Kasumi-1 (cell line): ENCODE measurements at regions not wholly inside any gene's neighbourhood (a gene's known extent, or its start where the extent isn't known, plus 50 kb on each side); places are given as distances from the start of the nearest gene placed in this dataset.
"Not testable (repeated sequence)": the region's sequence is repeated elsewhere in the genome, so short reads cannot be mapped to it uniquely, and the experiment has no call there.

Experiments used
- DNase-seq, 2 experiments: peaks; one replicate each; lab custom pipeline; 2025; lab: John Stamatoyannopoulos, UW

DNA sequence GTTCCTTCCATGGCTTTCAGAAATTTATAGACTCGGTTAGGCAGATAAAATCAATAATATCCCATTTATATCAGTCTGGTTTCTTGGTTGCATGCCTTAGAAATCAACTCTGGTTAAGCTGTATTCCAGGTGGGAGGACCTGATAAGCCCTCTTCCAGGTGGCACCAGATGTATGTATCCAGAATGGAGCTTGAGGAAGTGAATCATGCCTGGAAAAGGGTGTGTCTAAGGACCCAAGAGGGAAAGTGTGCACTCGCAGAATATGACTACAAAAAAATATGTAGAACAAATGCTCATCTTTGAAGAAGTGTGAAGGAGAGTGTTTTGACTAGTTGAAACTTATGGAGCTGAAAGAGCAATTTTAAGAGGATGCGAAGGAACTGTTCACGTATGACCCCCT, 184.5 kb upstream of the IRF2BP2 start:
- not testable (repeated sequence) for DNase-seq

GRCh38 chr1:234793924-234794323, 183.9 kb upstream of the IRF2BP2 start:
- not testable (repeated sequence) for DNase-seq

DNA sequence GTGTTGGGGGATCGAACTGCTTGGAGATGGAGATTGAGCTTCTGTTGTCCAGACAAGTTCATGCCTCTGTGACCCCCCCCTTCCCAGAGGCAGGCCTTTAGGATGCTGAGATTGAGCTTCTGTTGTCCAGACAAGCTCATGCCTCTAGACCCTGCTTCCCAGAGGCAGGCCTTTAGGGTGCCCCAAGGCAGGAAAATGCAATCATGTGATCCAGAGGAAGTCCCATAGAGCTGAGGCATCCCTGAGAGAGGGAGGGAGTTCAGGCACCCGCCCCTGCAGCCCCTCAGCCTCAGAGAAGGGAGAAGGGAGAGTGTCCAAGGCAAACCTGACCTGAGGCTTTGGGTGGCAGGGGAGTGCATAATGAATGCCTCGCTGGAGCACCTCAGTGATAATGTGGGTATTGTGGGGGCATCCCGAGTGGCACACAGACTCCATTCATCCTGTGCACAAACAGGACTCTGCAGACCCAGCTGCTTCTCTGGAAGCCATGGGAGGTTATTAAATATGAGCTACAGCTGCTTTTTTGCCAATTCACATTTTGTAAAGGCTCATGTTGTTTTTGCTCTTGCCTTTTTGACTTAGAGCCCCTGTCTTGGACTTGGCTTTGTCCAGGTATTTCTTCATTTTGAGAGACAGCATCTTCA, 182.4 kb upstream of the IRF2BP2 start:
- not testable (repeated sequence) for DNase-seq

DNA sequence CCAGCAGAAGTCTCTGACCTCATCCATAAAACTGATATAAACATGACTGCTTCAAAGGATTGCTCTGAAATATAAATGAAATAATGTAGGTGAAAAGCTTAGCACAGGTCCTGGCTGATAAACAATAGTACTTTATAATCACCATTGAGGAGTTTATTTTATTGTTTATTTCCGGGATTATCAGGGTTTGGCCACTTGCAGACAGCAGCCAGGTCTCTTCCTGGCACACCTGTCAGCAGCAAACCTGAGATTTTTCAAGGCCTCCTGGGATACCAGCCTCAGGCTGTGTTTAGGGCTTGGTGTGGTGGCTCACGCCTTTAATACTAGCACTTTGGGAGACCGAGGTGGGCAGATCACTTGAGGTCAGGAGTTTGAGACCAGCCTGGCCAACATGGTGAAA, 181.6 kb upstream of the IRF2BP2 start:
- not testable (repeated sequence) for DNase-seq

DNA sequence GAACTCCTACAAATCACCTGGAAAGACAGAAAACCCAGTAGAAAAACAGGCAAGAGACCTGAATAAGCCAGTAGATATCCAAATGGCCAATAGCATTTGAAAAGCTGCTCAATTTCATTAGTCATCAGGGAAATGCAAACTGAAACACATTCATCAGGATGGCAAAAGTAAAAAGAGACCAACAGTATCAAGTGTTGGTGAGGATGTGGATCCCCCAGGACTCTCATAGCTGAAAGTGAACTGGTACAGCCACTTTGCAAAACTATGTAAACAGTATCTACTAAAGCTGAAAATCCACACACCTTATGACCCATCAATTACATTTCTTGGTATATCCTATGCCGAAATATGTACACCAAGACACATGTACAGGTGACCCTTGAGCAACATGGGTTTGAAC, 180.4 kb upstream of the IRF2BP2 start:
- not testable (repeated sequence) for DNase-seq

DNA sequence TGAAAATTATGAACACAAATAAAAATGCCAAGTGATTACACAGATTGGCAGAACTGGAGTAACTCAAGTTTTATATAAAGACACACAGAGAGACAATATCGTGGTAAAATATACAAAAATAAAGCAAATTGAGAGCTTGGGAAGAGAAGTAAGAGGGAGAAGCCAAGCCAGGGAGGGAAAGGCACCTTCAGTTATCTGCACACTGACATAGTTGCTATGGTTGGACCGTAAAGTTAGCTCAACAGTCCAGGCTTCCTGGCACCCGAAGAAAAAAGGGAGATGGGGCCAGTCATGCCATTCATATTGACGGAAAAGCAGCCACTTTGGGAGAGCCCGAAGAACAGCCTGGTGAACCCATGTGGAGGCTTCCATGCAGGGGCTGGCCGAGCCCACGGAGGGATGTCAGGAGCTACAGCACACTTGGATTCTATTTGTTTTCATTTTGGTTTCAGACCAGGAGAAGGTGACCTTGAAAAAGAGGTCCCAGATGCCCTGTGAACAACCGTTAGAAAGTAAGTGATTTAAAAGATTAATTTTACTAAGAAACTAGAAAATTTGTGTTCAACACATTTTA, 177.1 kb upstream of the IRF2BP2 start:
- DNase-seq = not testable (repeated sequence)

DNA sequence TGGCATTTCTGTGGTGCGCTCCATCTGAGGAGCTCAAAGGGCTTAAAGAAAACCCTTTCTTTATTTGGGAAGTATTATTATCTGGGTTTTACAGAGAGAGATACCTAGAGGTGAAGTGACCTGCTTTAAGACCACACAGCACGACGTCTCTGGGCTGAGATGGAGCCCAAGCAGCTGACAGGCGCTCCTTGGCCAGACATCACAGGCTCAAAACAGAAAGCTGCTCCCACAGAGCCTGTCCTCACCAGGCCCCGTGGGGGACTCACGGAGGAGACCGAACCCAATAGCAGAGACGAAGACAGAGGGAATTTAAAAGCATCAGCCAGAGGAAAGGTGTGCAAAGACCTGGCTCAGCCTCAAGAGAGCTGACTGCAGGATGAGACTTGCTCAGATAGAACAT, 175.9 kb upstream of the IRF2BP2 start:
- DNase-seq = not testable (repeated sequence)

GRCh38 chr1:234785471-234785919, 175.5 kb upstream of the IRF2BP2 start:
- DNase-seq = not testable (repeated sequence)

DNA sequence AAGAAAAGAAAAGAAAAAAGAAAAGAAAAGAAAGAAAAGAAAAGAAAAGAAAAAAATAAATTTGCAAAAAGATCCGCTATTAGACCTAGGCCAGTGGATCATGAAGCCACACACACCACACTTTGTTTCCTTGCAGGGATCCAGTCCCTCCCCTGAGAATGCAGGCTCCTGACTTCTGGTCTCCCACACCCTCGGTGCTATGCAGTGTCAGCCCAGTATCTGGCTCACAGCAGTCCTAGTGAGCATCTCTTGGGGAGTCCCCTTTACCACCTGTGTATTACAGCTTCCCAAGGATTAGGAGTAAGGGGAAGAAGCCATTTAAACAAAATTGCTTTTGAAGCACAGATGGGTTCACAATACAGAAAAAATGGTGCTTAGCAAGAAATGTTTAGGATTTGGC, 174.1 kb upstream of the IRF2BP2 start:
- DNase-seq = not testable (repeated sequence)

DNA sequence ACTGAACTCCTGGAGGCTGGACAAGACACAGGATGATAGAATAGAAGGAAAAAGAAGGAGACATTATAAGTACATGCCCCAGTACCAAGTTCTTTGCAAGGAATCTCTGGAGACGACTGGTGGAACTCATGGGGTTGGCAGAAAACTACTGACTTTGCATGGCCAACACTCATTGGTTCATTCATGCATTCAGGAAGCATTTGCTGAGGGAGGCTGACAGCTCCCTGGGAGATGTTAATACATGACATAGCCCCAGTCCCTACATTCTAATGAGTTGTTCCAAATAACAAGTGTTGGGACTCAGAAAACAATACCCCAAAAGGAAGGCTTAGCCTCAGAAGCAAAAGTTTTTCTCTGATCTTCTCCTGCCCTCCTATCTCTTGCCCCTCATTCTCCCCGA, 172.8 kb upstream of the IRF2BP2 start:
- no peak for DNase-seq

DNA sequence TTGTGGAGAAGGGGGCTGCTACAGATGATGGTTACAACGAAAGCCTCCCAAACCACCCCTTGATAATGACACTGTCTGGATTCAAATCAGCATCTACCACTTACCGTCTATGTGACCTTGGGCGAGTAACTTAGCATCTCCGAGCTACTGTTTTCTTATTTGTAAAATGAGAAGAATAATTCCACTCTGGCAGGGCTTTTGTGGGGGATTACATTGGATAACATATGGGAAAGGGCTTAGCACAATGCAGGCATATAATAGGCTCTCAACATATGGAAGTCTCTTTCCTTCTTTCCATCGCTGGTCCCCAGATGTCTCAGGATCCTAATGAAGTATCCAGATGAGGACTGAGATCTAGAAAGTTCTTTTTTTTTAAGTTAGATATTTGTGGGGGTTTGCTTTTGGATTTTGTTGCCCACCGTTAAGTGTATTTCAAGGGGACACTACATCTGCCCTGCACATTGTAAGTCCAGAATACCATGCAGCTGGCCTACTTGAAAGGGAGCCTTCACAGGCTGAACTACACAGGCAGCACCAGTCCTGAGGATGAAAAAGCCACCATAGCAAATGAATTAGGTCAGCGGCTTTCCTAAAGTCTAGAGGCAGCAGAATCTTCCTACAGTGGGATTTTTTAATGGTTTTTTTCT, 172.2 kb upstream of the IRF2BP2 start:
- no peak for DNase-seq

GRCh38 chr1:234781241-234782065, 171.5 kb upstream of the IRF2BP2 start:
- DNase-seq = no peak

GRCh38 chr1:234780531-234781162, 170.7 kb upstream of the IRF2BP2 start:
- DNase-seq = no peak

DNA sequence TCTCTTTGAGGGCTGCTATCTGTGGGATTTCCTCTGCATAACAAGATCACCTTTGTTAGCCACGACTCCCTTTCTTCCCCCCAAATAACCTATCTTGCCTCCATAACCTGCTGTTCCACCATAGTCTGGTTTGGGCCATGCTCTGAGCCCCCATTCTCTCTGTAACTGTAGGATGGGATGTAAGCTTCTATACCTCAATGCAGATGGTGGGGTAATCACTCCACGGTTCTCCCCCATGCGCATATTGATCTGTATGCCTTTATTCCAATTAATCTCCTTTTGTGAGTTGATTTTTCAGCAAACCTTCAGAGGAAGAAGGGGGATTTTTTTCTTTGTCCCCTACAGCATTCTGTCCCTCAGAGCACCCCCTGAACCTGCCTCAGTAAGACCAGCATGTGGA, 170.1 kb upstream of the IRF2BP2 start:
- no peak for DNase-seq

DNA sequence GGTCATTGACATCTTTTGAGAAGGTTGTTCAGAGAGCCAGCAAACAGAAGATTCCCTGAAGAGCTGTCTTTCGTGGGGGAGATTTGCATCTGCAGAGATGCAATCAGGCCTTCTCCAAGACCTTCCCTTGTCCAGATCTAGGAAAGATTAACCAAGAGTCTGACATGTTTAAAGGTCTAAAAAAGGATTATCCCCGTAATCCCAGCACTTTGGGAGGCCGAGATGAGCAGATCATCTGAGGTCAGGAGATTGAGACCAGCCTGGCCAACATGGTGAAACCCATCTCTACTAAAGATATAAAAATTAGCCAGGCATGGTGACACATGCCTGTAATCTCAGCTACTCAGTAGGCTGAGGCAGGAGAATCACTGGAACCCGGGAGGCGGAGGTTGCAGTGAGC, 169.6 kb upstream of the IRF2BP2 start:
- not testable (repeated sequence) for DNase-seq

DNA sequence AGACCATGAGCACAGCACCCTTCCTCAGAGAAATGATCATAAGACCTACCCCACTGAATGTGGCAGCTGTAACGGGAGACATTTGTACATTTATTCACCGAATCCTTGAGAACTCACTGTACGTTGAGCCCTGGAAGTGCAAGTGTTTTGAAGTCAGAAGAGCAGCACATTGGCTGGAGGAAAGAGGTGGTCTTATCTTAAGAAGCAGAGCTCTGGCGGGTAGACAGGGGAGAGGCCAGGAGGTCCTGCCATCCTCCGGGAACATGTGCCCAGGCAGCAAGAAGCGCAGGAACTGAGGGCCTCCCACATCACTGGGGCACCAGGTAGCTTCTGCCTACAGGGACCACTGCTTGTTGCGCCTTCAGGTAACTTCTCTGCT, 169.2 kb upstream of the IRF2BP2 start:
- DNase-seq = no peak

GRCh38 chr1:234778221-234779159, 168.5 kb upstream of the IRF2BP2 start:
- peak; percentile 95 to 96 for DNase-seq

DNA sequence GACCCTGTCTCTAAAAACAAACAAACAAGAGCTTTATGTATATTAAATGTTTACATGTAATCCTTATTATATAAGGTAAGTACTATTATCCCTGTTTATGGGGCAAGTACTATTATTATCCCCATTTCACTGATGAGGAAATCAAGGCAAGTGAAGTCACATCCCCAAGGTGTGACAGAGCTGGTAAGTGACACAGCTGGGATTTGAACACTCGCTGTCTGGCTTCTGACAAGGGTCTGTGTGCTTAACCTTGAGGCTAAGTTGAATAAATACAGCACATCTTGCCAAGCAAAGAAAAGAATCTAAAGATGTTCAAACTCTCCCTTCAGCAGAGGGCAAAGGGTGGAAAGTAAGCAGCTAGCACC, 167.9 kb upstream of the IRF2BP2 start:
- DNase-seq = no peak

GRCh38 chr1:234776876-234777855, 167.2 kb upstream of the IRF2BP2 start:
- no peak for DNase-seq
